IgD-negative memory B cell (primary cell): ENCODE measurements at regions not wholly inside any gene's neighbourhood (a gene's known extent, or its start where the extent isn't known, plus 50 kb on each side); places are given as distances from the start of the nearest gene placed in this dataset.
A peak's percentile ranks its signal among the peaks of the same experiment; 100 is the strongest.

Source experiments
- H3K27ac Mint-ChIP-seq, 3 donors: one replicate each; pipeline ENCODE4 v1.8.0; 2020 to 2022; ENCODE audit warnings: mild to moderate bottlenecking in 3 of 3, mixed read lengths in 3 of 3, moderate library complexity in 1 of 3
- H3K27me3 Mint-ChIP-seq: one replicate; pipeline ENCODE4 v1.8.0; 2021; ENCODE audit warnings: mixed read lengths
- H3K36me3 Mint-ChIP-seq: one replicate; pipeline ENCODE4 v1.8.0; 2020; ENCODE audit warnings: mild to moderate bottlenecking, mixed read lengths
- H3K4me1 Mint-ChIP-seq, 3 donors: one replicate each; pipeline ENCODE4 v1.8.0; 2020 to 2022; ENCODE audit warnings: mixed read lengths in 3 of 3, mild to moderate bottlenecking in 1 of 3
- H3K4me3 Mint-ChIP-seq, 4 donors: one replicate each; pipeline ENCODE4 v1.8.0; 2020 to 2022; ENCODE audit warnings: mild to moderate bottlenecking in 4 of 4, mixed read lengths in 4 of 4, moderate library complexity in 3 of 4
- H3K9me3 Mint-ChIP-seq, 3 donors: one replicate each; pipeline ENCODE4 v1.8.0; 2020 to 2021; ENCODE audit warnings: mixed read lengths in 3 of 3, mild to moderate bottlenecking in 1 of 3

- no peaks in the 10 kb centered on the region for H3K36me3 Mint-ChIP-seq
- peaks cover 10% of the 10 kb centered on the region for H3K27me3 Mint-ChIP-seq
- H3K27ac Mint-ChIP-seq = no peak overlapping the region
- peaks cover 5 to 14% (median 7%) of the 10 kb centered on the region in 3 donors for H3K9me3 Mint-ChIP-seq
- H3K4me1 Mint-ChIP-seq = peaks cover 5 to 8% (median 7%) of the 10 kb centered on the region in 3 donors
- peak overlapping the region in 1 of 4 donors; percentile 15 for H3K4me3 Mint-ChIP-seq
These were observed 84.8 kb upstream of the ITGA6 start for GRCh38 chr2:172342611-172343010.

- Mint-ChIP-seq H3K27me3 (peaks cover 8% of the 10 kb centered on the region), H3K9me3 (peaks cover 5 to 14% (median 7%) of the 10 kb centered on the region in 3 donors), H3K36me3 (no peaks in the 10 kb centered on the region), H3K4me1 (peaks cover 5 to 8% (median 7%) of the 10 kb centered on the region in 3 donors), H3K27ac (no peak overlapping the region), H3K4me3 (no peak overlapping the region)
These were observed 83.2 kb upstream of the ITGA6 start for GRCh38 chr2:172344159-172344558.

- Mint-ChIP-seq H3K4me3 (no peak overlapping the region), H3K27me3 (peaks cover 3% of the 10 kb centered on the region), H3K36me3 (no peaks in the 10 kb centered on the region), H3K4me1 (no peaks in the 10 kb centered on the region), H3K9me3 (peaks cover 5 to 14% (median 7%) of the 10 kb centered on the region in 3 donors), H3K27ac (no peak overlapping the region)
These were observed 81.3 kb upstream of the ITGA6 start for GRCh38 chr2:172345956-172346555.

GRCh38 chr2:172348555-172349288, 78.7 kb upstream of the ITGA6 start:
- Mint-ChIP-seq H3K4me1 (no peaks in the 10 kb centered on the region), H3K9me3 (peaks cover 5 to 12% (median 5%) of the 10 kb centered on the region in 3 donors), H3K4me3 (peak overlapping the region in 1 of 4 donors; percentile 19), H3K36me3 (no peaks in the 10 kb centered on the region), H3K27me3 (peaks cover 1% of the 10 kb centered on the region), H3K27ac (no peak overlapping the region)

GRCh38 chr2:172350839-172351479, 76.4 kb upstream of the ITGA6 start:
- H3K4me3 Mint-ChIP-seq = no peak overlapping the region
- peaks cover 0 to 1% (median 0%) of the 10 kb centered on the region in 3 donors for H3K4me1 Mint-ChIP-seq
- no peak overlapping the region for H3K27ac Mint-ChIP-seq
- no peaks in the 10 kb centered on the region for H3K36me3 Mint-ChIP-seq
- H3K9me3 Mint-ChIP-seq = peaks cover 3 to 4% (median 3%) of the 10 kb centered on the region in 3 donors
- peaks cover 1% of the 10 kb centered on the region for H3K27me3 Mint-ChIP-seq

GRCh38 chr2:172351586-172351985, 75.8 kb upstream of the ITGA6 start:
- Mint-ChIP-seq H3K9me3 (peaks cover 0 to 4% (median 3%) of the 10 kb centered on the region in 3 donors), H3K4me3 (no peak overlapping the region), H3K27ac (no peak overlapping the region), H3K4me1 (peaks cover 0 to 1% (median 0%) of the 10 kb centered on the region in 3 donors), H3K36me3 (no peaks in the 10 kb centered on the region), H3K27me3 (peaks cover 1% of the 10 kb centered on the region)

- no peaks in the 10 kb centered on the region for H3K36me3 Mint-ChIP-seq
- H3K4me1 Mint-ChIP-seq = peaks cover 0 to 1% (median 0%) of the 10 kb centered on the region in 3 donors
- no peaks in the 10 kb centered on the region for H3K9me3 Mint-ChIP-seq
- H3K4me3 Mint-ChIP-seq = no peak overlapping the region
- peaks cover 4% of the 10 kb centered on the region for H3K27me3 Mint-ChIP-seq
- no peak overlapping the region for H3K27ac Mint-ChIP-seq
These were observed 73.0 kb upstream of the ITGA6 start for GRCh38 chr2:172354347-172354746.

GRCh38 chr2:172357442-172357841, 69.9 kb upstream of the ITGA6 start:
- Mint-ChIP-seq H3K9me3 (no peaks in the 10 kb centered on the region), H3K4me3 (no peak overlapping the region), H3K27me3 (peaks cover 7% of the 10 kb centered on the region), H3K36me3 (no peaks in the 10 kb centered on the region), H3K4me1 (peaks cover 0 to 1% (median 0%) of the 10 kb centered on the region in 3 donors), H3K27ac (no peak overlapping the region)

GRCh38 chr2:172358691-172359556, 68.5 kb upstream of the ITGA6 start:
- H3K27me3 Mint-ChIP-seq = peaks cover 7% of the 10 kb centered on the region
- peaks cover 0 to 1% (median 0%) of the 10 kb centered on the region in 3 donors for H3K4me1 Mint-ChIP-seq
- no peak overlapping the region for H3K27ac Mint-ChIP-seq
- no peak overlapping the region for H3K4me3 Mint-ChIP-seq
- no peaks in the 10 kb centered on the region for H3K36me3 Mint-ChIP-seq
- H3K9me3 Mint-ChIP-seq = no peaks in the 10 kb centered on the region

- Mint-ChIP-seq H3K27me3 (peaks cover 7% of the 10 kb centered on the region), H3K36me3 (no peaks in the 10 kb centered on the region), H3K27ac (no peak overlapping the region), H3K4me3 (no peak overlapping the region), H3K9me3 (no peaks in the 10 kb centered on the region), H3K4me1 (no peaks in the 10 kb centered on the region)
These were observed 66.0 kb upstream of the ITGA6 start for GRCh38 chr2:172361360-172361759.

- Mint-ChIP-seq H3K36me3 (no peaks in the 10 kb centered on the region), H3K27me3 (peaks cover 7% of the 10 kb centered on the region), H3K9me3 (no peaks in the 10 kb centered on the region), H3K27ac (no peak overlapping the region), H3K4me1 (no peaks in the 10 kb centered on the region), H3K4me3 (no peak overlapping the region)
These were observed 65.5 kb upstream of the ITGA6 start for GRCh38 chr2:172361840-172362239.

GRCh38 chr2:172364261-172364660, 63.1 kb upstream of the ITGA6 start:
- H3K27me3 Mint-ChIP-seq = peaks cover 3% of the 10 kb centered on the region
- no peak overlapping the region for H3K4me3 Mint-ChIP-seq
- no peaks in the 10 kb centered on the region for H3K4me1 Mint-ChIP-seq
- H3K36me3 Mint-ChIP-seq = no peaks in the 10 kb centered on the region
- H3K27ac Mint-ChIP-seq = no peak overlapping the region
- H3K9me3 Mint-ChIP-seq = peaks cover 1 to 8% (median 5%) of the 10 kb centered on the region in 3 donors

- Mint-ChIP-seq H3K36me3 (no peaks in the 10 kb centered on the region), H3K27ac (no peak overlapping the region), H3K27me3 (peaks cover 4% of the 10 kb centered on the region), H3K4me1 (no peaks in the 10 kb centered on the region), H3K9me3 (peaks cover 1 to 10% (median 8%) of the 10 kb centered on the region in 3 donors), H3K4me3 (no peak overlapping the region)
These were observed 60.7 kb upstream of the ITGA6 start for GRCh38 chr2:172366596-172367150.

- H3K27ac Mint-ChIP-seq = no peak overlapping the region
- peaks cover 8% of the 10 kb centered on the region for H3K27me3 Mint-ChIP-seq
- no peaks in the 10 kb centered on the region for H3K4me1 Mint-ChIP-seq
These were observed 56.4 kb upstream of the ITGA6 start for GRCh38 chr2:172370821-172371455.

More at GRCh38 chr2:172370821-172371455, 56.4 kb upstream of the ITGA6 start:
- Mint-ChIP-seq H3K36me3 (no peaks in the 10 kb centered on the region), H3K4me3 (no peak overlapping the region), H3K9me3 (peaks cover 1 to 10% (median 8%) of the 10 kb centered on the region in 3 donors)
